ENCODE measurements at regions not wholly inside any gene's neighbourhood (a gene's known extent, or its start where the extent isn't known, plus 50 kb on each side); places are given as distances from the start of the nearest gene placed in this dataset.

GRCh38 chr6:101224751-101225150 lies 168.8 kb upstream of the GRIK2 start:
- H3K27ac Mint-ChIP-seq = no peak overlapping the region
- no peaks in the 10 kb centered on the region for H3K36me3 Mint-ChIP-seq
- peaks cover 11 to 43% (median 23%) of the 10 kb centered on the region in 6 donors for H3K9me3 Mint-ChIP-seq
- H3K27me3 Mint-ChIP-seq (ENCODE audit: low read depth in 3 of 3) = peaks cover 0 to 2% (median 2%) of the 10 kb centered on the region in 3 donors
- no peak for DNase-seq
- H3K4me1 Mint-ChIP-seq = no peaks in the 10 kb centered on the region
- H3K4me3 Mint-ChIP-seq = no peak overlapping the region

GRCh38 chr6:101226677-101227135 lies 166.8 kb upstream of the GRIK2 start:
- H3K27me3 Mint-ChIP-seq (ENCODE audit: low read depth in 3 of 3) = peaks cover 0 to 2% (median 2%) of the 10 kb centered on the region in 3 donors
- no peak overlapping the region for H3K27ac Mint-ChIP-seq
- DNase-seq = no peak
- H3K4me3 Mint-ChIP-seq = no peak overlapping the region
- H3K36me3 Mint-ChIP-seq = no peaks in the 10 kb centered on the region
- no peaks in the 10 kb centered on the region for H3K4me1 Mint-ChIP-seq
- peaks cover 11 to 60% (median 29%) of the 10 kb centered on the region in 6 donors for H3K9me3 Mint-ChIP-seq

- Mint-ChIP-seq H3K27me3 (ENCODE audit: low read depth in 3 of 3) (peaks cover 0 to 2% (median 0%) of the 10 kb centered on the region in 3 donors), H3K4me3 (no peak overlapping the region), H3K36me3 (no peaks in the 10 kb centered on the region), H3K9me3 (peaks cover 6 to 60% (median 17%) of the 10 kb centered on the region in 6 donors), H3K27ac (no peak overlapping the region), H3K4me1 (no peaks in the 10 kb centered on the region)
- DNase-seq = no peak
Measured at GRCh38 chr6:101230866-101231265, 162.6 kb upstream of the GRIK2 start.

DNA sequence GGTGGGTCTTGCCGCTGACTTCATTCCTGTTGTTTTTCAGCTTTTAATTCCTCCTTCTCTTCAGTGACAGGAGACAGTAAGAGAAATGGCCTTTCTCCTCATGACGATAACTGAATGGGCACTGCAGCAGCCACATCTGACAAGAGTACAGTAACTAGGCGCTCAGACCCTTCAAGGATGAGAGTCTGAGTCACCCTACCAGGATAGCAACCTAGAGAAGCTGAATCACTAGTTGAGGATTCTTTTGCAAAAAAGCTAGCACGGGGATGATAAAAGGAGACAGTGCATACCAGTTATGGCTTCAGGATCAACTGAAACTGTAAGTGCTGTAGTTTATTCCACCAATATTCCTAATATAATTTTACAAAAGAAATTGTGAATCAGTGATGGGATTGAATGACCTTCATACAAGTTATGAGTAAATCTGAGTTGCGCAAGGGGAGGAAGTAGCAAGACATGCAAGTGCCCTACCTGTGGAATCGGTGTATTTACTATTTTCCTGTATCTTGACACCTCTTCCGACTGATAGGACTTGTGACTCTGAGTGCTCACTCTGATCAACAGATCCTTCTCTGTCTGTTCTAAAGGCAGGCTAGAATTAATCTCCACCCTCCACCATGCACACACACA lies 161.8 kb upstream of the GRIK2 start:
- no peak for DNase-seq
- Mint-ChIP-seq H3K4me1 (no peaks in the 10 kb centered on the region), H3K27ac (no peak overlapping the region), H3K27me3 (ENCODE audit: low read depth in 3 of 3) (peaks cover 0 to 2% (median 0%) of the 10 kb centered on the region in 3 donors), H3K4me3 (no peak overlapping the region), H3K36me3 (no peaks in the 10 kb centered on the region), H3K9me3 (peaks cover 2 to 51% (median 13%) of the 10 kb centered on the region in 6 donors)

GRCh38 chr6:101232961-101233360 lies 160.5 kb upstream of the GRIK2 start:
- H3K27me3 Mint-ChIP-seq (ENCODE audit: low read depth in 3 of 3) = peaks cover 0 to 2% (median 0%) of the 10 kb centered on the region in 3 donors
- peaks cover 2 to 40% (median 13%) of the 10 kb centered on the region in 6 donors for H3K9me3 Mint-ChIP-seq

GRCh38 chr6:101236709-101237108 lies 156.8 kb upstream of the GRIK2 start:
- H3K27me3 Mint-ChIP-seq (ENCODE audit: low read depth in 3 of 3) = no peaks in the 10 kb centered on the region
- DNase-seq = no peak
- no peaks in the 10 kb centered on the region for H3K36me3 Mint-ChIP-seq
- H3K4me3 Mint-ChIP-seq = no peak overlapping the region
- no peak overlapping the region for H3K27ac Mint-ChIP-seq
- H3K9me3 Mint-ChIP-seq = peaks cover 0 to 14% (median 1%) of the 10 kb centered on the region in 6 donors
- no peaks in the 10 kb centered on the region for H3K4me1 Mint-ChIP-seq

More at GRCh38 chr6:101232961-101233360, 160.5 kb upstream of the GRIK2 start:
- no peak for DNase-seq
- no peaks in the 10 kb centered on the region for H3K4me1 Mint-ChIP-seq
- H3K27ac Mint-ChIP-seq = no peak overlapping the region
- H3K4me3 Mint-ChIP-seq = no peak overlapping the region
- H3K36me3 Mint-ChIP-seq = no peaks in the 10 kb centered on the region

DNA sequence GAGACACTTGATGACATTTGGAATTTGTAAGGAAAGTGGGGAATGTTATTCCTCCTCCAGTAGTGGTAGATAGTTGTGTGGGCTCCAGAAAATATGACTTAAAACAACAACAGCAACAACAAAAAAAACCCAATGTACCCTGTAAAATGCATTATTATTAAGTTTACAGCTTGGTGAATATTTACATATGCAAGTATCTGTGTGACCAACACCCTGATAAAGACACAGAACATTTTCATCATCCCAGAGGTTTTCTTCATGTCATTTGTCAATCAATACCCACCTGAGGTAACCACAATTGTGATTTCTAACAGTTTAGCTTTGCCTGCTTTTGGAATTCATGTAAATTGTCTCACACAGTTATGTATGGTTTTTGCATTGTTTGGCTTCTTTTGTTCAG lies 152.1 kb upstream of the GRIK2 start:
- no peak overlapping the region for H3K27ac Mint-ChIP-seq
- no peaks in the 10 kb centered on the region for H3K27me3 Mint-ChIP-seq (ENCODE audit: low read depth in 3 of 3)
- H3K36me3 Mint-ChIP-seq = no peaks in the 10 kb centered on the region
- peaks cover 0 to 16% (median 6%) of the 10 kb centered on the region in 6 donors for H3K9me3 Mint-ChIP-seq
- no peaks in the 10 kb centered on the region for H3K4me1 Mint-ChIP-seq
- no peak overlapping the region for H3K4me3 Mint-ChIP-seq
- DNase-seq = no peak

DNA sequence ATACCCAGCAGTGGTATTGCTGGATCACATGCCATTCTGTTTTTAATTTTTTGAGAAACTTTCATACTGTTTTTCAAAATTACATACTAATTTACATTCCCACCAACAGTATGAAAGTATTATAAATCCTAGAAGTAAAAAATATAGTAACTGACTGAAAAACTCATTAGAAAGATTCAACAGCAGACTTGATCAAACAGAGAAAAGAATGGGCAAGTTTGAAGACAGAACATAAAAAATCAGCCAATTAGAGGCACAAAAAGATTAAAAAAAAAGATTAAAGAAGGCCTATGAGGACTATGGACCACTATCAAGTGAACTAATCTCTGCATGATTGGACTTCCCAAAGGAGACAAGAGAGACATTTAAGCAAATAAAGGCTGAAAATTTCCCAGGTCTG lies 144.0 kb upstream of the GRIK2 start:
- Mint-ChIP-seq H3K36me3 (no peaks in the 10 kb centered on the region), H3K27me3 (ENCODE audit: low read depth in 3 of 3) (peaks cover 0 to 3% (median 0%) of the 10 kb centered on the region in 3 donors), H3K27ac (no peak overlapping the region), H3K9me3 (peaks cover 5 to 42% (median 35%) of the 10 kb centered on the region in 6 donors), H3K4me3 (no peak overlapping the region), H3K4me1 (no peaks in the 10 kb centered on the region)
- DNase-seq = no peak

DNA sequence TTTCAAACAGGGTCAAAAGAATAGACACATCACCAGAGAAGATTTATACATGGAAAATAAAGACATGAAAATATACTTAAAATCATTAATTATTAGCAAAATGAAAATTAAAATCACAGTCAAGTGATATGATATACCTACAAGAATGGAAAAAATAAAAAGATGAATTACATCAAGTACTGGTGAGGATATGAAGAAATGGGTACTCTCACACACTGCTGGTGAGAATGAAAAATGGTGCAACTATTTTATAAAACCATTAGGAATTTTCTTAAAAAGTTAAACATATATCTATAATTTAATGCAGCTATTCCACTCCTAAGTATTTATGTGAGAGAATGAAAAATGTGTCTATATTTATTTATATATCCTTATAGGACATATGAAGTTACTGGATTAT lies 136.3 kb upstream of the GRIK2 start:
- Mint-ChIP-seq H3K9me3 (peaks cover 9 to 35% (median 23%) of the 10 kb centered on the region in 6 donors), H3K27me3 (ENCODE audit: low read depth in 3 of 3) (peaks cover 0 to 4% (median 0%) of the 10 kb centered on the region in 3 donors), H3K4me1 (no peaks in the 10 kb centered on the region), H3K4me3 (no peak overlapping the region), H3K36me3 (no peaks in the 10 kb centered on the region), H3K27ac (no peak overlapping the region)
- no peak for DNase-seq

DNA sequence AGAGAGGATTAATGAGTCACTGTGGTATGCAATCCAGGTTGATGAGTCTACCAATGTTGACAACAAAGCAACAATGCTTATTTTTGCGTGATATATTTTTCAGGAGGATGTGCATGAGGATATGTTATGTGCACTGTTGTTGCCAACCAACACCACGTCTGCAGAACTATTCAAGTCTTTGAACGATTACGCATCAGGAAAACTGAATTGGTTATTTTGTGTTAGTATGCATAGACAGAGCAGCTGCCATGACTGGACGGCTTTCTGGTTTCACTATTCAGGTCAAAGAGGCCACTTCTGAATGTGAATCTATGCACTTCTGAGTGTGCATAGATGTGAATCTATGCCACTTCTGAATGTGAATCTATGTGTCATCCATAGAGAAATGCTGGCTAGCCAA lies 134.0 kb upstream of the GRIK2 start:
- peaks cover 11 to 39% (median 24%) of the 10 kb centered on the region in 6 donors for H3K9me3 Mint-ChIP-seq
- H3K27ac Mint-ChIP-seq = no peak overlapping the region
- H3K4me3 Mint-ChIP-seq = no peak overlapping the region
- peaks cover 0 to 5% (median 0%) of the 10 kb centered on the region in 3 donors for H3K27me3 Mint-ChIP-seq (ENCODE audit: low read depth in 3 of 3)
- H3K4me1 Mint-ChIP-seq = no peaks in the 10 kb centered on the region
- no peak for DNase-seq
- H3K36me3 Mint-ChIP-seq = no peaks in the 10 kb centered on the region

- no peak overlapping the region for H3K4me3 Mint-ChIP-seq
- H3K36me3 Mint-ChIP-seq = peaks cover 0 to 4% (median 3%) of the 10 kb centered on the region in 3 donors
- no peak for DNase-seq
- no peaks in the 10 kb centered on the region for H3K4me1 Mint-ChIP-seq
- no peak overlapping the region for H3K27ac Mint-ChIP-seq
- peaks cover 0 to 3% (median 2%) of the 10 kb centered on the region in 3 donors for H3K27me3 Mint-ChIP-seq (ENCODE audit: low read depth in 3 of 3)
- peaks cover 5 to 42% (median 20%) of the 10 kb centered on the region in 6 donors for H3K9me3 Mint-ChIP-seq
Measured at GRCh38 chr6:101263596-101263995, 129.9 kb upstream of the GRIK2 start.

- H3K36me3 Mint-ChIP-seq = peaks cover 0 to 4% (median 3%) of the 10 kb centered on the region in 3 donors
- H3K9me3 Mint-ChIP-seq = peaks cover 10 to 58% (median 21%) of the 10 kb centered on the region in 6 donors
- no peak overlapping the region for H3K4me3 Mint-ChIP-seq
- H3K4me1 Mint-ChIP-seq = no peaks in the 10 kb centered on the region
- DNase-seq = no peak
- H3K27ac Mint-ChIP-seq = no peak overlapping the region
- H3K27me3 Mint-ChIP-seq (ENCODE audit: low read depth in 3 of 3) = peaks cover 0 to 3% (median 2%) of the 10 kb centered on the region in 3 donors
Measured at GRCh38 chr6:101266063-101266462, 127.4 kb upstream of the GRIK2 start.

- H3K27me3 Mint-ChIP-seq (ENCODE audit: low read depth in 3 of 3) = peaks cover 0 to 2% (median 2%) of the 10 kb centered on the region in 3 donors
- peaks cover 0 to 4% (median 3%) of the 10 kb centered on the region in 3 donors for H3K36me3 Mint-ChIP-seq
- H3K4me3 Mint-ChIP-seq = no peak overlapping the region
- peaks cover 6 to 51% (median 25%) of the 10 kb centered on the region in 6 donors for H3K9me3 Mint-ChIP-seq
- no peak overlapping the region for H3K27ac Mint-ChIP-seq
- DNase-seq = no peak
- no peaks in the 10 kb centered on the region for H3K4me1 Mint-ChIP-seq
Measured at GRCh38 chr6:101268541-101268940, 125.0 kb upstream of the GRIK2 start.

GRCh38 chr6:101275251-101275650 lies 118.3 kb upstream of the GRIK2 start:
- H3K27ac Mint-ChIP-seq = no peak overlapping the region

GRCh38 chr6:101276066-101276465 lies 117.4 kb upstream of the GRIK2 start:
- H3K27ac Mint-ChIP-seq = no peak overlapping the region
- no peaks in the 10 kb centered on the region for H3K4me1 Mint-ChIP-seq
- peaks cover 0 to 22% (median 11%) of the 10 kb centered on the region in 6 donors for H3K9me3 Mint-ChIP-seq
- DNase-seq = no peak
- no peaks in the 10 kb centered on the region for H3K36me3 Mint-ChIP-seq
- no peaks in the 10 kb centered on the region for H3K27me3 Mint-ChIP-seq (ENCODE audit: low read depth in 3 of 3)
- H3K4me3 Mint-ChIP-seq = no peak overlapping the region

More at GRCh38 chr6:101275251-101275650, 118.3 kb upstream of the GRIK2 start:
- no peak for DNase-seq
- H3K36me3 Mint-ChIP-seq = no peaks in the 10 kb centered on the region
- H3K9me3 Mint-ChIP-seq = peaks cover 0 to 24% (median 13%) of the 10 kb centered on the region in 6 donors
- H3K4me1 Mint-ChIP-seq = no peaks in the 10 kb centered on the region
- no peaks in the 10 kb centered on the region for H3K27me3 Mint-ChIP-seq (ENCODE audit: low read depth in 3 of 3)
- no peak overlapping the region for H3K4me3 Mint-ChIP-seq

Data from immature natural killer cell (primary cell).